Keratinocyte (primary cell): ENCODE measurements at regions not wholly inside any gene's neighbourhood (a gene's known extent, or its start where the extent isn't known, plus 50 kb on each side); places are given as distances from the start of the nearest gene placed in this dataset.

Experiments
- DNase-seq: peaks from one replicate; pipeline ENCODE4 v3.0.0-alpha.2; 2011; ENCODE audit warnings: low read depth, missing footprints, low spot score
- FAIRE-seq: peaks from 2 replicates; lab custom pipeline; 2011; peaks lifted over from hg19 to GRCh38; lab: Jason Lieb, UNC
- H2AFZ ChIP-seq: 2 replicates; pipeline ENCODE4 v1.6.0; 2012; ENCODE audit warnings: low read length, control low read depth, inconsistent platforms; ENCODE audit not compliant: control insufficient read depth
- H3K27ac ChIP-seq: 2 replicates; pipeline ENCODE4 v1.5.1; 2011; ENCODE audit warnings: low read length; ENCODE audit not compliant: control insufficient read depth, insufficient read depth
- H3K27me3 ChIP-seq: 3 replicates; pipeline ENCODE4 v1.6.0; 2011; ENCODE audit warnings: low read length; ENCODE audit not compliant: control insufficient read depth, insufficient read depth; ENCODE audit errors: extremely low read depth
- H3K36me3 ChIP-seq, 2 experiments: 2 replicates in 1 of 2; 3 replicates in 1 of 2; pipeline ENCODE4 v1.5.1; 2011; ENCODE audit warnings: low read length in 2 of 2, mild to moderate bottlenecking in 1 of 2; ENCODE audit not compliant: control insufficient read depth in 2 of 2, insufficient read depth in 2 of 2; ENCODE audit errors: extremely low read depth in 1 of 2
- H3K4me1 ChIP-seq: 3 replicates; pipeline ENCODE4 v1.5.1; 2011; ENCODE audit warnings: low read length; ENCODE audit not compliant: control insufficient read depth, insufficient read depth; ENCODE audit errors: extremely low read depth
- H3K4me2 ChIP-seq: 3 replicates; pipeline ENCODE4 v1.6.0; 2011; ENCODE audit warnings: low read depth, low read length; ENCODE audit not compliant: control insufficient read depth, insufficient read depth; ENCODE audit errors: extremely low read depth
- H3K4me3 ChIP-seq, 3 experiments: fragments of 200-600 bp in 1 of 3; sonication (generic) in 1 of 3; 2 replicates in 2 of 3; 3 replicates in 1 of 3; pipeline ENCODE4 v1.5.1; 2011 to 2016; ENCODE audit warnings: low read length in 3 of 3, mild to moderate bottlenecking in 3 of 3, control low read depth in 2 of 3, inconsistent platforms in 1 of 3, low read depth in 1 of 3, mixed read lengths in 1 of 3, mixed run types in 1 of 3, moderate library complexity in 1 of 3; ENCODE audit not compliant: control insufficient read depth in 2 of 3, insufficient read depth in 2 of 3; ENCODE audit errors: extremely low read depth in 1 of 3
- H3K79me2 ChIP-seq: 2 replicates; pipeline ENCODE4 v1.6.0; 2012; ENCODE audit warnings: low read length; ENCODE audit not compliant: control insufficient read depth, insufficient read depth
- H3K9ac ChIP-seq: 3 replicates; pipeline ENCODE4 v1.6.0; 2011; ENCODE audit warnings: low read length; ENCODE audit not compliant: control insufficient read depth, insufficient read depth; ENCODE audit errors: extremely low read depth
- H3K9me1 ChIP-seq: 3 replicates; pipeline ENCODE4 v1.6.0; 2011; ENCODE audit warnings: low read length; ENCODE audit not compliant: control insufficient read depth, insufficient read depth; ENCODE audit errors: extremely low read depth
- H3K9me3 ChIP-seq: 2 replicates; pipeline ENCODE4 v1.5.1; 2012; ENCODE audit warnings: low read depth, low read length; ENCODE audit not compliant: control insufficient read depth
- H4K20me1 ChIP-seq: 3 replicates; pipeline ENCODE4 v1.6.0; 2011; ENCODE audit warnings: low read length; ENCODE audit not compliant: control insufficient read depth, insufficient read depth; ENCODE audit errors: extremely low read depth
- CTCF ChIP-seq, 3 experiments: IDR thresholded peaks in 1 of 3; conservative IDR thresholded peaks in 1 of 3; optimal IDR thresholded peaks in 1 of 3; 2 replicates in 2 of 3; 3 replicates in 1 of 3; pipeline versions ENCODE3 to v1.5.1; 2011; ENCODE audit warnings: low read length in 3 of 3, mild to moderate bottlenecking in 3 of 3, moderate library complexity in 2 of 3, control low read depth in 1 of 3, inconsistent platforms in 1 of 3; ENCODE audit not compliant: insufficient read depth in 2 of 3; ENCODE audit errors: extremely low read depth in 1 of 3
- EZH2 ChIP-seq: IDR thresholded peaks from one replicate; pipeline ENCODE4 v1.6.1; 2012; ENCODE audit warnings: inconsistent platforms, mild to moderate bottlenecking, low read length, moderate library complexity
- dilution Hi-C: fragments of 300-500 bp; cut with MboI; formaldehyde crosslinking; loops from one replicate; pipeline ENCODE4 v1.7.0; 2020; ENCODE audit warnings: low sequenced_read_pairs; ENCODE audit not compliant: extremely low pct_ligation_motif_present

- dilution Hi-C loops: no loop called here
- Histone ChIP-seq H3K79me2 (no peaks in the 10 kb centered on the region), H4K20me1 (no peaks in the 10 kb centered on the region), H3K36me3 (no peaks in the 10 kb centered on the region), H3K9me3 (no peaks in the 10 kb centered on the region), H3K9ac (no peak overlapping the region), H3K9me1 (no peaks in the 10 kb centered on the region), H3K27me3 (no peaks in the 10 kb centered on the region), H2AFZ (no peak overlapping the region), H3K4me3 (no peak overlapping the region), H3K4me2 (no peak overlapping the region), H3K27ac (no peak overlapping the region), H3K4me1 (no peaks in the 10 kb centered on the region)
- FAIRE-seq (no peak), DNase-seq (no peak)
- TF ChIP-seq CTCF (optimal IDR thresholded peaks at IDR 0.05 in 1 of 3, IDR thresholded peaks at IDR 0.05 in 1 of 3, conservative IDR thresholded peaks at IDR 0.05 in 1 of 3; ENCODE audit: extremely low read depth in 1 of 3, insufficient read depth in 2 of 3, low read length in 3 of 3): no peak
- TF ChIP-seq EZH2: no peak
Observed at GRCh38 chrX:21153033-21153432, 221.2 kb upstream of the CNKSR2 start.

- Histone ChIP-seq H3K4me1 (no peaks in the 10 kb centered on the region), H3K9me3 (no peaks in the 10 kb centered on the region), H3K4me2 (no peak overlapping the region), H2AFZ (no peak overlapping the region), H3K36me3 (no peaks in the 10 kb centered on the region), H3K9me1 (no peaks in the 10 kb centered on the region), H3K27me3 (no peaks in the 10 kb centered on the region), H3K9ac (no peak overlapping the region), H4K20me1 (no peaks in the 10 kb centered on the region), H3K79me2 (no peaks in the 10 kb centered on the region), H3K4me3 (no peak overlapping the region), H3K27ac (no peak overlapping the region)
- TF ChIP-seq CTCF (optimal IDR thresholded peaks at IDR 0.05 in 1 of 3, IDR thresholded peaks at IDR 0.05 in 1 of 3, conservative IDR thresholded peaks at IDR 0.05 in 1 of 3; ENCODE audit: extremely low read depth in 1 of 3, insufficient read depth in 2 of 3, low read length in 3 of 3): no peak
- TF ChIP-seq EZH2: no peak
- DNase-seq (no peak), FAIRE-seq (no peak)
- dilution Hi-C loops: no loop called here
Observed at GRCh38 chrX:21153503-21153902, 220.7 kb upstream of the CNKSR2 start.
